HG03354 (cell line): ENCODE measurements at regions not wholly inside any gene's neighbourhood (a gene's known extent, or its start where the extent isn't known, plus 50 kb on each side); places are given as distances from the start of the nearest gene placed in this dataset.

Source experiments
- ATAC-seq: cut with Tn5 transposase; IDR thresholded peaks from one replicate; pipeline ENCODE4 v1.9.1; 2021; ENCODE audit warnings: mild to moderate bottlenecking; ENCODE audit not compliant: unreplicated experiment, poor library complexity, severe bottlenecking

GRCh38 chr13:107067381-107067780 is 499.4 kb upstream of the ARGLU1 start:
- no peak for ATAC-seq

- no peak for ATAC-seq
These were observed 498.4 kb upstream of the ARGLU1 start for GRCh38 chr13:107066355-107066754.

DNA sequence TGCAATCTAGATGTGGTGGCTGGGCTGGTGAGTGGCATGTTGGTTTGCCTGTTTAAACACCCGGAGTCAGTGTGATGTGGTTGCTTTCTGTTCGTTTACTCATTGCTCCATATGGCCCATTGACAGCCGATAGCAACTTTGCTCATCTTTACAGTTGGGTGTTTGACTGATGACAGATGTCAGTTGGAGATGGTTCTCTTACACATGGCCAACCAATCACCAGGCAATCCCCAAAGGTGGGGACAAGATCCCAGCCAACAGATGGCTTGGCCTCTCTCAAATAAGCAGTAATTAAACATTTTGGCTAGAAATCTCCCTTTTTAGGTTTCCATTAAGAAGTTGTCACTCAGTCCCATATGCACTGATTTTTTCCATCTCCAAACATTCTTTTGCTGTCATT is 497.1 kb upstream of the ARGLU1 start:
- ATAC-seq, result no peak

DNA sequence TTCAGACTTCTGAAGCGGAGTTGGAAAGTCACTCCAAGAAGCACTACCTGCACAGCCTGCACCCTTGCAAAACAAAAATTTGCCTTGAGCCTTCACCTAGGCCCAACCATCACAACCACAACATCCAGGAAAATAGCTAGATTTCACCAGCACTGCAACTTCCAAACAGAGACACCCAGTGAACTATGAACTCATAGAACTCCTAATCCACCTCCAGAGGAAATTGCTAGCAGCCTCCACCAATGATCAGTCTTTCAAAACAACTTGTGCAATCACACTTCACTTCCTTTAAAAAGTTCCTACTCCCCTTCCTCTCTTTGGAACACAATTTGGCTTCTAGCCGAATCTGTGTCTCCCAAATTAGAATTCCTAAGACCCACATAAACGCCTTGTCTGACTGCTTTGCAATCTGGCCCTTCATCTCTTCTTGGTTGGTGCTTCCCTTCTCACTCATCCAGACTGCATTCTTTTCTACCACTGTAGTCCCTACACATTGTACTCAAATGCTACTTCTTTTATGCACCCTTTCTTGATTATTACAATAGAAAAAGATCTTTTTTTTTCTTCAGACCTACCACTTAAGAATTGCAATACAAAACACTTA is 489.2 kb upstream of the ARGLU1 start:
- ATAC-seq, result no peak

DNA sequence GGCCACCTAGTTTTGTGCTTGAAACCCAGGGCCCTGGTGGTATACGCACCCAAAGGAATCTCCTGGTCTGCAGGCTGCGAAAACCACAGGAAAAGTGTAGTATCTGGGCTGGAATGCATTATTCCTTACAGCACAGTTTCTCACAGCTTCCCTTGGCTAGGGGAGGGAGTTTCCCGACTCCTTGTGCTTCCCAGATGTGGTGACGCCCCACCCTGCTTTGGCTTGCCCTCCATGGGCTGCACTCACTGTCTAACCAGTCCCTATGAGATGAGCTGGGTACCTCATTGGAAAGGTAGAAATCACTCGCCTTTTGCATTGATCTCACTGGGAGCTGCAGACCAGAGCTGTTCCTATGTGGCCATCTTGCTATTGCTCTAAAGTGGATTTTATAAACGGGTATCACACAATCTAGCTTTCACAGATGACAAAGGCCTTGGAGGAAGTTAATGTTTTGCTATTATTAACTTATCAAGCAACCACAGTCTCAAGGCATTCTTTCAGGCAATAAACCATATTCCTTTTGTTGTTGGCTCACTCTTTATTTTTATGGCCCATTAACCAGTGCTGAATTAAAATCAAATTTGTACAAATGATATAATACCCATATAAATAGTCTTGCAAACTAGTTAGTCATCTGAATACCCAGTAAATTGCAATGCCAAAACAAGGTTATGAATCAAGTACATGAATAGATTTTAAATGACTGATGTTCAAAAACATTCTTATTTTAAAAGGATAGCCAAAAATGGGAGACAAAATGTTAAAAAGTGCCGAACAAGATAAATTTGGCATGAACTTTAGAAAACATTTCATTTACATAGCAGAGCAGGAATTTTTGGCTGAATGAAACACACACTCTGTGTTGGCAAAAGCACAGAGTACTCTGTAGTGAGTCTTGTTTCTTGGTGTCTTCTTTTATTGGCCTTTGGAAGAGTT is 475.4 kb upstream of the ARGLU1 start:
- ATAC-seq, result no peak

GRCh38 chr13:107035778-107036177 is 467.8 kb upstream of the ARGLU1 start:
- no peak for ATAC-seq

DNA sequence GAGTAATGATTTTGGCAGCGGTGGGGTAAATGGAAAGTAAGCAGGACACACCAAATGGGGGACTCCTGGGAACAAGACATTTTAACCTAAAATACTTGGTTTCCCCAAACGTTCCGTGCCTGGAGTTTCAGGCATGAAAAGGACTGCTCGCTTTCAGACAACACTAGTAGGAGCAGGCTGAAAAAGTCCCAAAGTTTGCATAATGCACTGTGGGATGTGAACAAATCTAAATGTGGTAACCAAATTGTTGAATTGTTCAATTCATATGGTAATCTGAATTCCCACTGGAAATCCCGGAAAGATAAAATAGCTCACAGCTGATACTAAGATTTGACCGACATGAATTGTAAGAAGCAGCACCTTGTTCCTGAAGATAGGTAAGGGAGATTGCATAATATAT is 467.2 kb upstream of the ARGLU1 start:
- ATAC-seq, result no peak

- ATAC-seq, result no peak
These were observed 466.4 kb upstream of the ARGLU1 start for GRCh38 chr13:107034236-107034872.

- ATAC-seq, result no peak
These were observed 463.8 kb upstream of the ARGLU1 start for GRCh38 chr13:107031716-107032115.

DNA sequence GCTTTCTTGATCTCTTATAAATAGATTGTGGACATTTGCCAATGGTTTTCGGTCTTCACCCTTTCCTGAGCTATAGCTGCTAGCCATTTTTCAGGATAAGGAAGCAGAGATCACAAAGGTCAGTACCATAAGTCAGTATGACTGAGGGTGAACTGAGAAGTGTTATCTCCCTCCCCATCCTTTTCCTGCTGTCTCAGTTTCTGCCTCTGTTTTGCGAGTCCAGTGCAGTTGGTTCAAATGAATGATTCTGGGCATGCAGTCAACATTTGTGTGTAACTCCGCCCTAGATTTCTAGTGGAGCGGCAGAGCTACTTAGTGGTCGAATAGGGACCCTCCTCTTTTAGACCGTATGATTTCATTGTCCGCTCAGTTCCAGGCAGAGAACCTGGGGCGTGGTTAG is 460.8 kb upstream of the ARGLU1 start:
- no peak for ATAC-seq

DNA sequence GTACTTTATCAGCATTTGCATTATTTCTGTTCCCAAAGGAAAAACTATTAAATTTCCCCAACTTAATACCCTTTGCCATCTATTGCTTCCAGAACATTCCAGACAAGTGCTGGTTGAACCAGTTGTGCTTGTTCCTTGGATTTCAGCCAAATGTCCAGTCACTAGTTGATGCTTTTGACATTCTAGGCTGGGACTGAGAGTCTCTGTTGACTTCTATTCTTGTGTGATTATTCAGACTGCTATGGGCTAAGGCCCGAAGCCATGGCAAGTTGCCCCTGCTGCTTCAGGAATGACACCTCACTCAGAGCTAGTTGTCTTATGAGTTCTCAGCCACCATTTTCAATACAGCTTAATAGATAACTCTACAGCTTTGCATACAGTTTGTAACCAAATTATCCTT is 458.1 kb upstream of the ARGLU1 start:
- ATAC-seq, result no peak

- no peak for ATAC-seq
These were observed 455.4 kb upstream of the ARGLU1 start for GRCh38 chr13:107023335-107023734.

GRCh38 chr13:107020393-107020792 is 452.5 kb upstream of the ARGLU1 start:
- no peak for ATAC-seq

GRCh38 chr13:107018285-107018684 is 450.3 kb upstream of the ARGLU1 start:
- ATAC-seq, result no peak

GRCh38 chr13:107006661-107007060 is 438.7 kb upstream of the ARGLU1 start:
- ATAC-seq, result no peak

DNA sequence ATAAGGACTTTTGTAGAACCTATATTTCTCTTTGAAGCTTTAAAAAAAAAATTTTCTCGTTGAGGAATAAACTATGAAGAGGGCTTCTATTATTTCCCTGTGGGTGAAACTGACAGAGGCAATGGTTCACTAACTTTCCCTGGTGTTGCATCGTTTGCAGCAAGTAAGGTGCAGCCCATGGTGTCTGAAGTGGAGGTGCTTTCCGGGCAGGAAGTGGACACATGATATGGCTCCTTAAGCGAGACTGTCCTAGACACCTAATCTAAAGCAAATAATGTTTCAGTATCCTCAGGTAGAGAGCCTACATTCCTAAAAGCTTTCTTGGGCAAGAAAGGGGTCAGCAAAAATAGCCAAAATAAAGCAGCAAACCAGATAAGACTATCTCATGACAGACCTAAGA is 437.6 kb upstream of the ARGLU1 start:
- no peak for ATAC-seq

DNA sequence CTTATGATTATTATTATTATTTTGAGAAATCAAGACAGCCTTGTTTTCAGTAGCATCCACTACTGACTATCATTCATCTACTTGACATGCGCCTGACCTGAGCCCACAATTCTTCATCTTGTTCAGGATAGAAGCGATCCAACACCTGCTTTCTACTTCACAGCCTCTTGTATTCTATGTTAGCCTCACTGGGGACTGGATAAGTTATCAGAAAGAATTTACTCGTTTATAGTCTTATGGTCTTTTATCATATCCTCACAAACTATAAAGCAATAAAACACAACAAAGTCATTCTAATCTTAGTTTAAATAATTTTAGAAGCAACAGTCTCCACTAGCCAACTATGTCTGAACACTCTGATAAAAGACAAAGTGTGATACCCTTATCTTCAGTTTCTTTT is 436.0 kb upstream of the ARGLU1 start:
- no peak for ATAC-seq

DNA sequence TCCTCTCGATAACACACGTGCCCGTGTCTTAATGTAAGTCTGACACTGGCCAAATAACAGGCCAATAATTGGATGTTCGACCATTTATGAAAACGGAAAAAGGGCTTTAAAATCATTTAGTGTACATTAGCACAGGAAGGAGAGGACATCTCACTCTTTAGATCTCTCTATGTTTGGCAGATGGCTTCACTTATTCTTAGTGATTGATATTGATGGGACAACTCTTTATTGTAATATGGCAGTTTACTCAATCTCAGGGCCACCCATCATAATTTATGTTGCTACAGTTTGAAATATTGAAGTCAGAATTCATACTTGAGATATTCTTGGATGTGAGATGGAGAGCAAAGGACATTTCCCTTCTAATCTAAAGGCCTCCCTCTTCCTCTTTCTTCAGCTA is 430.7 kb upstream of the ARGLU1 start:
- ATAC-seq, result no peak

- no peak for ATAC-seq
These were observed 429.8 kb upstream of the ARGLU1 start for GRCh38 chr13:106997696-106998095.

DNA sequence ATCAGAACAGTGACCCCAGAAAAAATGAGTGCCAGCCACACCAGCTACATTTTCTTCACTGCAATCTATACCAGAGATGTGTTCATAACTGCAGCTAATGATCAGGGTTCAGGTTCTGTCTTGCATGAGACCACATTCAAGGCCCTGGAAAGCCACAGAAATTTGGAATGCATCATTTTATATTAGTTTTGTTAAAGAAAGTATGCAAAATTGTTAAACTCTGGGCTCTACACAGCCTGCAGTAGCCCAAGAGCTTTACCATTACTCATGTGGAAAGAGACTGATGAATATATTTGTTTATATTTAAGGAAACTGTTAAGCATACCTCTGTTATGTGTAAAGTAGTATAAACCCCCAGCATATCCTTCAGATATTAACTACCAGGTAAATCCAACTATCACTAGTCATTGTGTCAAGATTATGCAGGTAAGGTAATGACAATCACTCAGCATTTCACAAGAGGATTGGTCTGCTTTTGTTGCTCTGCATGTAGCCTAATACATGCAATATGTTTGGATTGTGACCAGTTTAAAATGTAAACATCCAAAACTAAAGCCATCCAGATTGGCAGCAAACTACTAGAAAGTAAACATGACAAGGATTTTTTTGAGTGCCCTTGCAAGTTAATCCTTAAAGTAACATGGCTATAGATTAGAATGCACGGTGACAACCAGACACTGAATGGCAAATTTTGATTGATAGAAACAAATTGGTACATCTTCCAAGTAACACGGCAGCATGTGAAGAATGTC is 429.1 kb upstream of the ARGLU1 start:
- no peak for ATAC-seq
